ENCODE measurements at regions not wholly inside any gene's neighbourhood (a gene's known extent, or its start where the extent isn't known, plus 50 kb on each side); places are given as distances from the start of the nearest gene placed in this dataset.

DNA sequence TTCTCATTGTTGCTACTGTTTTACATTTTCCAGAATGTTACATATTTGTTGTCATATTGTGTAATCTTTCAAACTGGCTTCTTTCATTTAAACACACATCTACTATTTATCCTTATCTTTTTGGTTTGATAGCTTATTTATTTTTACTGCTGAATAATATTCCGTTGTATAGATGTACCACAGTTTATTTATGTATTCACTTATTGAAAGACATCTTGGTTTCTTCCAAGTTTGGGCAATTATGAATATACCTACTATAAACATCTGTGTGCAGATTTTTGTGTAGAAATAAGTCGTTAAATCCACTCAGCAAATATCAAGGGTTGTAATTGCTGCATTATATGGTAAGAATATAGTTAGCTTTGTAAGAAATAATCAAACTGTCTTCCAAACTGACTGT, 669.2 kb downstream of the TNS3 start:
- TF ChIP-seq POLR2A (IDR thresholded peaks at IDR 0.05) (no peak), CTCF (IDR thresholded peaks at IDR 0.05) (no peak)
